ENCODE measurements at regions not wholly inside any gene's neighbourhood (a gene's known extent, or its start where the extent isn't known, plus 50 kb on each side); places are given as distances from the start of the nearest gene placed in this dataset.

- Histone ChIP-seq H3K79me2 (ENCODE audit: insufficient read depth, low read length) (no peaks in the 10 kb centered on the region), H3K4me2 (ENCODE audit: insufficient read depth, low read length) (peak overlapping the region; percentile 27), H2AFZ (ENCODE audit: low read length) (no peak overlapping the region), H3K9me3 (ENCODE audit: low read depth, low read length) (no peaks in the 10 kb centered on the region), H3K27me3 (ENCODE audit: insufficient read depth, low read length) (peaks cover 23% of the 10 kb centered on the region), H3K4me3 (ENCODE audit: insufficient read depth, low read length) (no peak overlapping the region), H3K4me1 (ENCODE audit: insufficient read depth, low read length) (no peaks in the 10 kb centered on the region), H3K27ac (ENCODE audit: low read depth, low read length) (no peak overlapping the region), H4K20me1 (ENCODE audit: insufficient read depth, low read length) (no peaks in the 10 kb centered on the region), H3K36me3 (ENCODE audit: insufficient read depth, low read length) (no peaks in the 10 kb centered on the region)
- TF ChIP-seq CTCF (IDR thresholded peaks at IDR 0.05; ENCODE audit: extremely low read depth, low read depth, low read length): no peak
- DNase-seq (ENCODE audit: insufficient read length, low spot score, missing footprints): no peak
These were observed 275.4 kb upstream of the NEBL start for GRCh38 chr10:21172542-21172929.

GRCh38 chr10:21171936-21172541 lies 274.9 kb upstream of the NEBL start:
- Histone ChIP-seq H3K4me3 (ENCODE audit: insufficient read depth, low read length) (no peak overlapping the region), H3K27ac (ENCODE audit: low read depth, low read length) (no peak overlapping the region), H3K27me3 (ENCODE audit: insufficient read depth, low read length) (peaks cover 23% of the 10 kb centered on the region), H3K4me1 (ENCODE audit: insufficient read depth, low read length) (no peaks in the 10 kb centered on the region), H3K4me2 (ENCODE audit: insufficient read depth, low read length) (no peak overlapping the region), H3K36me3 (ENCODE audit: insufficient read depth, low read length) (no peaks in the 10 kb centered on the region), H2AFZ (ENCODE audit: low read length) (no peak overlapping the region), H3K9me3 (ENCODE audit: low read depth, low read length) (no peaks in the 10 kb centered on the region), H3K79me2 (ENCODE audit: insufficient read depth, low read length) (no peaks in the 10 kb centered on the region), H4K20me1 (ENCODE audit: insufficient read depth, low read length) (no peaks in the 10 kb centered on the region)
- no peak for DNase-seq (ENCODE audit: insufficient read length, low spot score, missing footprints)
- TF ChIP-seq CTCF (IDR thresholded peaks at IDR 0.05; ENCODE audit: extremely low read depth, low read depth, low read length): no peak

- Histone ChIP-seq H4K20me1 (ENCODE audit: insufficient read depth, low read length) (no peaks in the 10 kb centered on the region), H3K4me2 (ENCODE audit: insufficient read depth, low read length) (no peak overlapping the region), H3K4me3 (ENCODE audit: insufficient read depth, low read length) (no peak overlapping the region), H3K36me3 (ENCODE audit: insufficient read depth, low read length) (no peaks in the 10 kb centered on the region), H2AFZ (ENCODE audit: low read length) (no peak overlapping the region), H3K79me2 (ENCODE audit: insufficient read depth, low read length) (no peaks in the 10 kb centered on the region), H3K27me3 (ENCODE audit: insufficient read depth, low read length) (peaks cover 23% of the 10 kb centered on the region), H3K27ac (ENCODE audit: low read depth, low read length) (no peak overlapping the region), H3K4me1 (ENCODE audit: insufficient read depth, low read length) (no peaks in the 10 kb centered on the region), H3K9me3 (ENCODE audit: low read depth, low read length) (no peaks in the 10 kb centered on the region)
- DNase-seq (ENCODE audit: insufficient read length, low spot score, missing footprints): peak; percentile 85
- TF ChIP-seq CTCF (IDR thresholded peaks at IDR 0.05; ENCODE audit: extremely low read depth, low read depth, low read length): peak; percentile 15
These were observed 274.3 kb upstream of the NEBL start for GRCh38 chr10:21171197-21171935.

GRCh38 chr10:21170216-21170615 lies 273.1 kb upstream of the NEBL start:
- Histone ChIP-seq H3K27me3 (ENCODE audit: insufficient read depth, low read length) (peaks cover 20% of the 10 kb centered on the region), H3K4me3 (ENCODE audit: insufficient read depth, low read length) (no peak overlapping the region), H3K27ac (ENCODE audit: low read depth, low read length) (no peak overlapping the region), H4K20me1 (ENCODE audit: insufficient read depth, low read length) (no peaks in the 10 kb centered on the region), H3K4me1 (ENCODE audit: insufficient read depth, low read length) (no peaks in the 10 kb centered on the region), H3K9me3 (ENCODE audit: low read depth, low read length) (no peaks in the 10 kb centered on the region), H3K79me2 (ENCODE audit: insufficient read depth, low read length) (no peaks in the 10 kb centered on the region), H3K36me3 (ENCODE audit: insufficient read depth, low read length) (no peaks in the 10 kb centered on the region), H2AFZ (ENCODE audit: low read length) (no peak overlapping the region), H3K4me2 (ENCODE audit: insufficient read depth, low read length) (no peak overlapping the region)
- no peak for DNase-seq (ENCODE audit: insufficient read length, low spot score, missing footprints)
- no peak for TF ChIP-seq CTCF (IDR thresholded peaks at IDR 0.05; ENCODE audit: extremely low read depth, low read depth, low read length)
